MCF 10A (cell line): ENCODE measurements at regions not wholly inside any gene's neighbourhood (a gene's known extent, or its start where the extent isn't known, plus 50 kb on each side); places are given as distances from the start of the nearest gene placed in this dataset.

Experiments
- BruUV-seq: library from RNA; stranded (reverse); fragments of 400-500 nt; replicated peaks from 2 replicates; lab custom pipeline; 2021; lab: Mats Ljungman, UMichigan
- CTCF ChIA-PET: fragments of 300-600 bp; sonication (Branson Sonifier 250); formaldehyde crosslinking; extraction: SDS; loops from one replicate; lab custom pipeline; 2021; ENCODE audit warnings: antibody characterized with exemption, inconsistent platforms; lab: Yijun Ruan, JAX
- POLR2A ChIA-PET: fragments of 300-600, 350-650 bp; sonication (Branson Sonifier 250); formaldehyde crosslinking; extraction: SDS; loops from one replicate; lab custom pipeline; 2020; ENCODE audit warnings: antibody characterized with exemption, inconsistent platforms; lab: Yijun Ruan, JAX
- DNase-seq: peaks from one replicate; pipeline ENCODE4 v3.0.0-alpha.2; 2018; ENCODE audit not compliant: unreplicated experiment
- H3K27ac Mint-ChIP-seq: one replicate; pipeline ENCODE4 v1.8.0; 2022; ENCODE audit warnings: mild to moderate bottlenecking, low read depth, mixed read lengths; ENCODE audit not compliant: unreplicated experiment
- H3K27me3 Mint-ChIP-seq: one replicate; pipeline ENCODE4 v1.8.0; 2022; ENCODE audit warnings: mixed read lengths; ENCODE audit not compliant: insufficient read depth, unreplicated experiment
- H3K36me3 Mint-ChIP-seq: one replicate; pipeline ENCODE4 v1.8.0; 2022; ENCODE audit warnings: mild to moderate bottlenecking, moderate library complexity, mixed read lengths; ENCODE audit not compliant: insufficient read depth, unreplicated experiment
- H3K4me1 Mint-ChIP-seq: one replicate; pipeline ENCODE4 v1.8.0; 2022; ENCODE audit warnings: mixed read lengths; ENCODE audit not compliant: insufficient read depth, unreplicated experiment
- H3K4me3 Mint-ChIP-seq: one replicate; pipeline ENCODE4 v1.8.0; 2022; ENCODE audit warnings: mild to moderate bottlenecking, moderate library complexity, mixed read lengths; ENCODE audit not compliant: unreplicated experiment
- H3K9me3 Mint-ChIP-seq: one replicate; pipeline ENCODE4 v1.8.0; 2022; ENCODE audit warnings: mixed read lengths; ENCODE audit not compliant: unreplicated experiment
- CTCF ChIP-seq: fragments of 200-600 bp; IDR thresholded peaks from one replicate; pipeline ENCODE4 v1.8.0; 2022; ENCODE audit warnings: antibody characterized with exemption, mild to moderate bottlenecking; ENCODE audit not compliant: unreplicated experiment
- intact Hi-C: fragments of 100-400 bp; cut with micrococcal nuclease; formaldehyde crosslinking; loops from 2 replicates; pipeline ENCODE4 v1.14.1; 2022

DNA sequence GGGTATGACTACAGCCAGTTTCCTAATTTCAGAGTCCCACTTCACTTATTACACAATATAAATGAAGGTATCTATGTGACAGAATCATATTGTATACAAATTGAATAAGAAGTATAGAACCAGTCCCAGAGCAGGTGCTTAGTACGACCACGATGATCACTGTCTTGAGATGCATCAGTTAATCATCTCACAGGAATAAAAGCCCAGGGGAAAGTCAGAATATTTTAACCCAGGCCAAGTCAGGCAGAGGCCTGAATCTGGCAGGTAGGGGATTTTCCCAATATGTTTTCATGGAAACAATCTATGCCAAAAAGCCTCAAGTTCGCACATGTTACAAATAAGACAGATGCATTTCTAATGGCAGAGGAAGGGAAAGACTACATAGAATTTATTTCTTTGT lies 758.4 kb downstream of the BCL11B start:
- TF ChIP-seq CTCF, result no peak
- Mint-ChIP-seq H3K27ac (no peak overlapping the region), H3K9me3 (no peaks in the 10 kb centered on the region), H3K27me3 (no peaks in the 10 kb centered on the region), H3K4me1 (no peaks in the 10 kb centered on the region), H3K36me3 (no peaks in the 10 kb centered on the region), H3K4me3 (no peak overlapping the region)
- no peak for DNase-seq
- POLR2A ChIA-PET, result no interaction called here
- CTCF ChIA-PET, result no interaction called here
- intact Hi-C loops, result no loop called here
- no TSS peak for BruUV-seq

DNA sequence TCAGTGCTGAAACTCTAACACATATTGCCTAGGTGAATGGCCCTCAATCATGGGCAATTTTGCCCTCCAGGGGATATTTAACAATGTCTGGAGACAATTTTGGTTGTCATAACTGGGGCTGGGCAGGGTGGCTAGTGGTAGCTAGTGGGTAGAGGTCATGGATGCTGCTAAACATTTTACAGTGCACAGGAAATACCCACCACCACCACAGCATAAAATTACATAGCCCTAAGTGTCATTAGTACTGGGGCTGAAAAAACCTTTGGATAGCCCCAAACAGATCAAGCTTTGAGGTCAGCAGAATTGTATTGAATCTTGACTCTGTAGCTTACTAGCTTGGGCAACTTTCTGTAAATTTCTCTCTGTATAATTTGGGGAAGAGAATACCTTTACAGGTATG lies 758.0 kb downstream of the BCL11B start:
- no peaks in the 10 kb centered on the region for H3K27me3 Mint-ChIP-seq
- H3K4me1 Mint-ChIP-seq, result no peaks in the 10 kb centered on the region
- BruUV-seq, result no TSS peak
- no peak overlapping the region for H3K27ac Mint-ChIP-seq
- CTCF ChIA-PET, result no interaction called here
- DNase-seq, result no peak
- intact Hi-C loops, result no loop called here
- no peak overlapping the region for H3K4me3 Mint-ChIP-seq
- no peak for TF ChIP-seq CTCF
- H3K36me3 Mint-ChIP-seq, result no peaks in the 10 kb centered on the region
- POLR2A ChIA-PET, result interaction anchor here (0.6 kb wide), 1 partner anchor 41 kb away, joined by 3 read pairs; no protein-coding TSS in a partner anchor
- no peaks in the 10 kb centered on the region for H3K9me3 Mint-ChIP-seq

GRCh38 chr14:98536256-98536655 lies 735.7 kb downstream of the BCL11B start:
- no peak for TF ChIP-seq CTCF
- H3K9me3 Mint-ChIP-seq, result no peaks in the 10 kb centered on the region
- no peak overlapping the region for H3K4me3 Mint-ChIP-seq
- H3K36me3 Mint-ChIP-seq, result no peaks in the 10 kb centered on the region
- no peaks in the 10 kb centered on the region for H3K27me3 Mint-ChIP-seq
- ChIA-PET POLR2A (no interaction called here), CTCF (no interaction called here)
- intact Hi-C loops, result no loop called here
- DNase-seq, result no peak
- H3K27ac Mint-ChIP-seq, result no peak overlapping the region
- no peaks in the 10 kb centered on the region for H3K4me1 Mint-ChIP-seq
- BruUV-seq, result no TSS peak

- no peaks in the 10 kb centered on the region for H3K27me3 Mint-ChIP-seq
These were observed 729.7 kb downstream of the BCL11B start for GRCh38 chr14:98542316-98542715.

More at GRCh38 chr14:98542316-98542715, 729.7 kb downstream of the BCL11B start:
- POLR2A ChIA-PET, result no interaction called here
- Mint-ChIP-seq H3K36me3 (no peaks in the 10 kb centered on the region), H3K27ac (no peak overlapping the region), H3K9me3 (no peaks in the 10 kb centered on the region), H3K4me3 (no peak overlapping the region), H3K4me1 (no peaks in the 10 kb centered on the region)
- no peak for DNase-seq
- TF ChIP-seq CTCF, result no peak
- CTCF ChIA-PET, result interaction anchor here (0.7 kb wide), 1 partner anchor 190 kb away, joined by 3 read pairs; no protein-coding TSS in a partner anchor
- BruUV-seq, result no TSS peak
- intact Hi-C loops, result no loop called here
